ENCODE measurements at regions not wholly inside any gene's neighbourhood (a gene's known extent, or its start where the extent isn't known, plus 50 kb on each side); places are given as distances from the start of the nearest gene placed in this dataset.

GRCh38 chr15:87805117-87805820, 451.3 kb downstream of the NTRK3 start:
- DNase-seq: no peak

GRCh38 chr15:87804451-87804850, 452.1 kb downstream of the NTRK3 start:
- no peak for DNase-seq

- no peak for DNase-seq
Observed at GRCh38 chr15:87799838-87800237, 456.7 kb downstream of the NTRK3 start.

GRCh38 chr15:87799428-87799827, 457.1 kb downstream of the NTRK3 start:
- no peak for DNase-seq

GRCh38 chr15:87793725-87794124, 462.8 kb downstream of the NTRK3 start:
- no peak for DNase-seq

GRCh38 chr15:87792250-87793040, 464.1 kb downstream of the NTRK3 start:
- no peak for DNase-seq

GRCh38 chr15:87781959-87782625, 474.4 kb downstream of the NTRK3 start:
- no peak for DNase-seq

- no peak for DNase-seq
Observed at GRCh38 chr15:87779746-87780145, 476.8 kb downstream of the NTRK3 start.

- no peak for DNase-seq
Observed at GRCh38 chr15:87778358-87778757, 478.2 kb downstream of the NTRK3 start.

GRCh38 chr15:87777054-87777561, 479.4 kb downstream of the NTRK3 start:
- no peak for DNase-seq

- no peak for DNase-seq
Observed at GRCh38 chr15:87767516-87767915, 489.0 kb downstream of the NTRK3 start.

GRCh38 chr15:87764461-87765240, 491.9 kb downstream of the NTRK3 start:
- DNase-seq: no peak

- DNase-seq: no peak
Observed at GRCh38 chr15:87763837-87764236, 492.7 kb downstream of the NTRK3 start.

GRCh38 chr15:87761736-87762509, 494.6 kb downstream of the NTRK3 start:
- no peak for DNase-seq

GRCh38 chr15:87760547-87761314, 495.8 kb downstream of the NTRK3 start:
- no peak for DNase-seq

GRCh38 chr15:87758794-87759418, 497.6 kb downstream of the NTRK3 start:
- DNase-seq: no peak

GRCh38 chr15:87757084-87757483, 499.5 kb downstream of the NTRK3 start:
- no peak for DNase-seq

GRCh38 chr15:87756072-87756471, 500.5 kb downstream of the NTRK3 start:
- no peak for DNase-seq

- DNase-seq: no peak
Observed at GRCh38 chr15:87755226-87755625, 501.3 kb downstream of the NTRK3 start.

- DNase-seq: no peak
Observed at GRCh38 chr15:87753539-87753938, 503.0 kb downstream of the NTRK3 start.

Measured in activated CD4-positive, alpha-beta T cell treated with anti-CD3 and anti-CD28 coated beads for 48 hours (primary cell).